ENCODE measurements at regions not wholly inside any gene's neighbourhood (a gene's known extent, or its start where the extent isn't known, plus 50 kb on each side); places are given as distances from the start of the nearest gene placed in this dataset.

GRCh38 chr2:18440141-18440661 lies 120.3 kb downstream of the RDH14 start (continued):
- no peak for TF ChIP-seq CHD7 (IDR thresholded peaks at IDR 0.05; ENCODE audit: insufficient replicate concordance, low read length)
